BJ (cell line): ENCODE measurements at regions not wholly inside any gene's neighbourhood (a gene's known extent, or its start where the extent isn't known, plus 50 kb on each side); places are given as distances from the start of the nearest gene placed in this dataset.

ENCODE experiments used
- CTCF ChIA-PET: fragments of 350-600 bp; formaldehyde crosslinking; extraction: SDS; loops from one replicate; lab custom pipeline; 2021; ENCODE audit warnings: antibody characterized with exemption, inconsistent platforms; lab: Yijun Ruan, JAX
- POLR2A ChIA-PET: fragments of 300-600 bp; sonication (Branson Sonifier 250); formaldehyde crosslinking; extraction: SDS; loops from one replicate; lab custom pipeline; 2021; ENCODE audit warnings: antibody characterized with exemption; lab: Charles Lee
- DNase-seq: peaks from one replicate; pipeline ENCODE4 v3.0.0-alpha.2; 2011; ENCODE audit warnings: low read depth
- H3K27me3 ChIP-seq: 2 replicates; pipeline ENCODE4 v1.6.0; 2011; ENCODE audit warnings: low read length; ENCODE audit not compliant: control insufficient read depth, insufficient read depth
- H3K36me3 ChIP-seq: 2 replicates; pipeline ENCODE4 v1.5.1; 2011; ENCODE audit warnings: low read length; ENCODE audit not compliant: control insufficient read depth, insufficient read depth
- H3K4me3 ChIP-seq: 2 replicates; pipeline ENCODE4 v1.5.1; 2011; ENCODE audit warnings: low read depth, mild to moderate bottlenecking, control low read depth, low read length
- CTCF ChIP-seq: IDR thresholded peaks from 2 replicates; pipeline ENCODE4 v1.5.1; 2011; ENCODE audit warnings: low read depth, mild to moderate bottlenecking, control low read depth, inconsistent platforms, low read length, moderate library complexity; ENCODE audit not compliant: insufficient read depth

GRCh38 chr3:13136426-13136825 lies 63.2 kb upstream of the IQSEC1 start:
- Histone ChIP-seq H3K36me3 (no peaks in the 10 kb centered on the region), H3K4me3 (no peak overlapping the region), H3K27me3 (peaks cover 4% of the 10 kb centered on the region)
- ChIA-PET CTCF (no interaction called here), POLR2A (no interaction called here)
- DNase-seq: no peak
- no peak for TF ChIP-seq CTCF

GRCh38 chr3:13135811-13136321 lies 62.6 kb upstream of the IQSEC1 start:
- Histone ChIP-seq H3K36me3 (no peaks in the 10 kb centered on the region), H3K4me3 (no peak overlapping the region), H3K27me3 (peaks cover 4% of the 10 kb centered on the region)
- ChIA-PET POLR2A (no interaction called here), CTCF (no interaction called here)
- no peak for DNase-seq
- TF ChIP-seq CTCF: no peak

GRCh38 chr3:13135251-13135810 lies 62.1 kb upstream of the IQSEC1 start:
- H3K27me3 ChIP-seq: peaks cover 4% of the 10 kb centered on the region
- DNase-seq: no peak
- no peak overlapping the region for H3K4me3 ChIP-seq
- POLR2A ChIA-PET: no interaction called here
- H3K36me3 ChIP-seq: no peaks in the 10 kb centered on the region
- no peak for TF ChIP-seq CTCF
- CTCF ChIA-PET: no interaction called here

GRCh38 chr3:13134879-13135206 lies 61.6 kb upstream of the IQSEC1 start:
- Histone ChIP-seq H3K27me3 (peaks cover 4% of the 10 kb centered on the region), H3K36me3 (no peaks in the 10 kb centered on the region), H3K4me3 (no peak overlapping the region)
- no peak for DNase-seq
- no peak for TF ChIP-seq CTCF
- ChIA-PET POLR2A (no interaction called here), CTCF (interaction anchor here (0.6 kb wide), 1 partner anchor 318 kb away, joined by 3 read pairs; no protein-coding TSS in a partner anchor)

- Histone ChIP-seq H3K4me3 (no peak overlapping the region), H3K27me3 (peaks cover 4% of the 10 kb centered on the region), H3K36me3 (no peaks in the 10 kb centered on the region)
- DNase-seq: no peak
- TF ChIP-seq CTCF: no peak
- POLR2A ChIA-PET: no interaction called here
- CTCF ChIA-PET: interaction anchor here (0.6 kb wide), 1 partner anchor 319 kb away, joined by 3 read pairs; no protein-coding TSS in a partner anchor
Observed at GRCh38 chr3:13134166-13134878, 61.1 kb upstream of the IQSEC1 start.
